ENCODE measurements at regions not wholly inside any gene's neighbourhood (a gene's known extent, or its start where the extent isn't known, plus 50 kb on each side); places are given as distances from the start of the nearest gene placed in this dataset.

- Histone ChIP-seq H3K4me1 (ENCODE audit: low read length) (no peaks in the 10 kb centered on the region), H2AFZ (ENCODE audit: low read length) (no peak overlapping the region), H3K4me2 (ENCODE audit: low read depth, low read length) (no peak overlapping the region), H3K36me3 (replicated peaks; ENCODE audit: insufficient read depth, low read length) (no peaks in the 10 kb centered on the region), H4K20me1 (ENCODE audit: insufficient read depth, low read length) (no peaks in the 10 kb centered on the region), H3K4me3 (ENCODE audit: low read length) (no peak overlapping the region), H3K9me3 (replicated peaks; ENCODE audit: insufficient read depth, low read length) (no peaks in the 10 kb centered on the region), H3K27ac (ENCODE audit: low read length) (no peak overlapping the region), H3F3A (ENCODE audit: insufficient read depth, low read length) (no peaks in the 10 kb centered on the region), H3K9ac (ENCODE audit: low read length) (no peak overlapping the region), H3K27me3 (replicated peaks; ENCODE audit: insufficient read depth, low read length) (no peaks in the 10 kb centered on the region), H3K9me2 (replicated peaks; ENCODE audit: insufficient read depth, low read length) (no peaks in the 10 kb centered on the region), H3K79me2 (ENCODE audit: low read length) (no peaks in the 10 kb centered on the region)
- no peak for DNase-seq
- TF ChIP-seq CTCF (IDR thresholded peaks at IDR 0.05; ENCODE audit: low read length) (no peak), EZH2phosphoT487 (IDR thresholded peaks at IDR 0.05; ENCODE audit: low read length) (no peak), EZH2 (optimal IDR thresholded peaks at IDR 0.05; ENCODE audit: low read depth, low read length) (no peak)
These were observed 84.9 kb downstream of the SNX18 start for GRCh38 chr5:54602475-54602874.

- H3K9me3 ChIP-seq (replicated peaks; ENCODE audit: insufficient read depth, low read length), result no peaks in the 10 kb centered on the region
- no peak overlapping the region for H3K9ac ChIP-seq (ENCODE audit: low read length)
- no peak overlapping the region for H3K4me3 ChIP-seq (ENCODE audit: low read length)
- DNase-seq, result no peak
- no peak overlapping the region for H3K4me2 ChIP-seq (ENCODE audit: low read depth, low read length)
- H3K79me2 ChIP-seq (ENCODE audit: low read length), result no peaks in the 10 kb centered on the region
- no peaks in the 10 kb centered on the region for H3F3A ChIP-seq (ENCODE audit: insufficient read depth, low read length)
- H4K20me1 ChIP-seq (ENCODE audit: insufficient read depth, low read length), result no peaks in the 10 kb centered on the region
- H3K9me2 ChIP-seq (replicated peaks; ENCODE audit: insufficient read depth, low read length), result no peaks in the 10 kb centered on the region
- no peaks in the 10 kb centered on the region for H3K36me3 ChIP-seq (replicated peaks; ENCODE audit: insufficient read depth, low read length)
- no peaks in the 10 kb centered on the region for H3K4me1 ChIP-seq (ENCODE audit: low read length)
- TF ChIP-seq EZH2phosphoT487 (IDR thresholded peaks at IDR 0.05; ENCODE audit: low read length) (no peak), CTCF (IDR thresholded peaks at IDR 0.05; ENCODE audit: low read length) (no peak), EZH2 (optimal IDR thresholded peaks at IDR 0.05; ENCODE audit: low read depth, low read length) (no peak)
- no peak overlapping the region for H3K27ac ChIP-seq (ENCODE audit: low read length)
- H3K27me3 ChIP-seq (replicated peaks; ENCODE audit: insufficient read depth, low read length), result no peaks in the 10 kb centered on the region
- no peak overlapping the region for H2AFZ ChIP-seq (ENCODE audit: low read length)
These were observed 84.1 kb downstream of the SNX18 start for GRCh38 chr5:54601411-54602230.
